Left lung (tissue), 4 donors: ENCODE measurements at regions not wholly inside any gene's neighbourhood (a gene's known extent, or its start where the extent isn't known, plus 50 kb on each side); places are given as distances from the start of the nearest gene placed in this dataset.
A peak's percentile ranks its signal among the peaks of the same experiment; 100 is the strongest.

Experiments
- ATAC-seq: fragments of 200-7000 bp; cut with Tn5 transposase; one replicate; pipeline ENCODE4 v1.9.1; 2020; ENCODE audit warnings: moderate library complexity
- DNase-seq, 4 donors: peaks; one replicate each; pipeline ENCODE4 v3.0.0-alpha.2; 2013 to 2020
- H3K27ac ChIP-seq, 2 donors: fragments of 200-600 bp; sonication (generic) in 1 of 2; one replicate each; pipeline versions ENCODE4 v1.5.0 to v1.8.0; 2020 to 2021
- H3K27me3 ChIP-seq, 2 donors: fragments of 200-600 bp; sonication (generic) in 1 of 2; one replicate each; pipeline versions ENCODE4 v1.5.0 to v1.8.0; 2020 to 2021
- H3K36me3 ChIP-seq, 2 donors: fragments of 200-600 bp; sonication (generic) in 1 of 2; one replicate each; pipeline versions ENCODE4 v1.5.0 to v1.8.0; 2020 to 2021
- H3K4me1 ChIP-seq, 2 donors: fragments of 200-600 bp; one replicate each; pipeline ENCODE4 v1.8.0; 2021
- H3K4me3 ChIP-seq, 2 donors: fragments of 200-600 bp; sonication (generic) in 1 of 2; one replicate each; pipeline versions ENCODE4 v1.5.0 to v1.8.0; 2020 to 2021; ENCODE audit warnings: mild to moderate bottlenecking in 1 of 2
- H3K9me3 ChIP-seq, 2 donors: fragments of 200-600 bp; sonication (generic) in 1 of 2; one replicate each; pipeline versions ENCODE4 v1.5.0 to v1.8.0; 2020 to 2021
- CTCF ChIP-seq, 2 donors: fragments of 200-600 bp; sonication (generic) in 1 of 2; IDR thresholded peaks; one replicate each; pipeline versions ENCODE4 v1.5.0 to v1.8.0; 2021; ENCODE audit warnings: antibody characterized with exemption in 2 of 2
- intact Hi-C, 2 donors: fragments of 100-400 bp; cut with DNase I; formaldehyde crosslinking; loops; one replicate each; pipeline versions ENCODE4 v1.11.2 to v1.14.2; 2022
- donor health status: DM: no; HTN: yes; CAD: no.
- donor health status: DM: no; HTN: no; CAD: no.

GRCh38 chr11:80746300-80746699 lies 1305.5 kb upstream of the TENM4 start:
- Histone ChIP-seq H3K36me3 (no peaks in the 10 kb centered on the region), H3K4me1 (no peaks in the 10 kb centered on the region), H3K9me3 (no peaks in the 10 kb centered on the region), H3K4me3 (no peak overlapping the region), H3K27ac (no peak overlapping the region), H3K27me3 (no peaks in the 10 kb centered on the region)
- no peak for TF ChIP-seq CTCF (IDR thresholded peaks at IDR 0.05)
- intact Hi-C loops = no loop called here
- ATAC-seq (no peak), DNase-seq (no peak)

- DNase-seq (no peak), ATAC-seq (no peak)
- no peak for TF ChIP-seq CTCF (IDR thresholded peaks at IDR 0.05)
- H3K27ac ChIP-seq = no peak overlapping the region
- intact Hi-C loops = no loop called here
- no peaks in the 10 kb centered on the region for H3K36me3 ChIP-seq
- no peak overlapping the region for H3K4me3 ChIP-seq
- H3K9me3 ChIP-seq = no peaks in the 10 kb centered on the region
- H3K4me1 ChIP-seq = no peaks in the 10 kb centered on the region
- H3K27me3 ChIP-seq = no peaks in the 10 kb centered on the region
Observed at GRCh38 chr11:80745416-80745815, 1304.6 kb upstream of the TENM4 start.

- no peak for TF ChIP-seq CTCF (IDR thresholded peaks at IDR 0.05)
- H3K9me3 ChIP-seq = no peaks in the 10 kb centered on the region
- ATAC-seq = no peak
Observed at GRCh38 chr11:80733790-80734189, 1293.0 kb upstream of the TENM4 start.

GRCh38 chr11:80733361-80733760 lies 1292.5 kb upstream of the TENM4 start:
- TF ChIP-seq CTCF (IDR thresholded peaks at IDR 0.05) = no peak
- ATAC-seq (no peak), DNase-seq (no peak)
- no peak overlapping the region for H3K4me3 ChIP-seq
- H3K36me3 ChIP-seq = no peaks in the 10 kb centered on the region
- no peaks in the 10 kb centered on the region for H3K9me3 ChIP-seq
- H3K4me1 ChIP-seq = no peaks in the 10 kb centered on the region
- intact Hi-C loops = no loop called here
- no peak overlapping the region for H3K27ac ChIP-seq
- no peaks in the 10 kb centered on the region for H3K27me3 ChIP-seq

More at GRCh38 chr11:80733790-80734189, 1293.0 kb upstream of the TENM4 start:
- intact Hi-C loops = no loop called here
- Histone ChIP-seq H3K27me3 (no peaks in the 10 kb centered on the region), H3K4me3 (no peak overlapping the region), H3K27ac (no peak overlapping the region), H3K36me3 (no peaks in the 10 kb centered on the region), H3K4me1 (no peaks in the 10 kb centered on the region)
- DNase-seq = no peak

GRCh38 chr11:80727315-80727714 lies 1286.5 kb upstream of the TENM4 start:
- ATAC-seq = no peak
- intact Hi-C loops = no loop called here
- no peaks in the 10 kb centered on the region for H3K9me3 ChIP-seq
- peak in 1 of 4 donors; percentile 8 for DNase-seq
- TF ChIP-seq CTCF (IDR thresholded peaks at IDR 0.05) = no peak
- no peaks in the 10 kb centered on the region for H3K36me3 ChIP-seq
- no peaks in the 10 kb centered on the region for H3K27me3 ChIP-seq
- no peak overlapping the region for H3K4me3 ChIP-seq
- H3K4me1 ChIP-seq = no peaks in the 10 kb centered on the region
- no peak overlapping the region for H3K27ac ChIP-seq
